ENCODE measurements at regions not wholly inside any gene's neighbourhood (a gene's known extent, or its start where the extent isn't known, plus 50 kb on each side); places are given as distances from the start of the nearest gene placed in this dataset.
"Not testable (repeated sequence)": the region's sequence is repeated elsewhere in the genome, so short reads cannot be mapped to it uniquely, and the experiment has no call there.

DNA sequence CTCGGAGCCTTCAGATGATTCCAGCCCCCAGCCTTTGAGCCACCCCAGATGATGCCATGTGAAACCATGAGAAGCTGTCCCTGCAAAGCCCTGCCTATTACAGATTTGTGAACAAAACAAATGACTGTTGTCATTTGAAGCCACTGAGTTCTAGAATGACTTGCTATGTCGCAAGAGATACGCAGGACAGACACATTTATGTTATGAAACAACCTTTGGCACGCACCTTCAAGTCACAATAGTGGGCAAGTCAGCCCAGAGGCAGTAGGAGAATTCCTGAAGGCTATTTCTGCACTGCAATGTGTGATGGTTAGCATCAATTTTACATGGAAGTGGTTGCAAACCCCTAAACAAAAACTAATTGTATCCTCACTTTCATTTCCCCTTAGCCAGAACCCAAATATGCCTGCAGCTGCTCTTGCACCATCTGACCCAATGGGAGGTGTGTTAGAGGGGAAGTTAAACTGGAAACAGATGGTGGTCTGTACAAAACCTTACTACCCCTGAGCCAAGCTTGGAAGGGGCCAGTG, 174.4 kb upstream of the ATP6AP2 start:
- DNase-seq, result peak; percentile 46

DNA sequence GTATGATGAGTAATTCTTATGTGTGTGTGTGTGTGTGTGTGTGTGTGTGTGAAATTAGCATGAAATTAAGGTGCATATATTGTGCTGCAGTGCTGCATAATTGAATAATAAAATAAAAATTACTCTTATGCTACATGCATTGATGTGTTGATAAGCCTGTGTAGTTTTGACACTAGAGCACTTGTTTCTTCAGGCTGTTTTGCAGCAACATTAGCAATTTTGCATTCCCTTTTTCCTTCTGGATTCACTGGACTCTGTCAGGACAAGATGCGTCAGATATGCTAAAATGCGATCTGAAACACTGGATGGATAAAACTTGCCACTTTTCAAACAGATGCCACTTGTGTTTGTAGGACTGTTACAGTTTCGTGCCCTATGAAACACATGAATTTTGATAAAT, 175.4 kb upstream of the ATP6AP2 start:
- no peak for DNase-seq

DNA sequence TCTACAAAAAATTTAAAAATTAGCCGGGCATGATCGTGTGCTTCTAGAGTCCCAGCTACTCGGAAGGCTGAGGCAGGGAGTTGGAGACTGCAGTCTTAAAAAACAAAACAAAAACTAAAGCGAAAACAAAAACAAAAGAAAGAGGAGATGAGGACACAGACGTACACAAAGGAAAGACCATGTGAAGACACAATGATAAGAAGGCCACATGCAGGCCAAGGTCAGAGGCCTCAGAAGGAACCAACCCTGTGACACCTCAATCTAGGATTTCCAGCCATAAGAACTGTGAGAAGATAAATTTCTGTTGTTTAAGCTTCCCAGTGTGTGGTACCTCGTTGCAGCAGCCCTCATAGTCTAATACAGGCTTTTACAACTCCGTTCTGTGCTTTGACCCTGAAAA, 177.0 kb upstream of the ATP6AP2 start:
- DNase-seq, result no peak

DNA sequence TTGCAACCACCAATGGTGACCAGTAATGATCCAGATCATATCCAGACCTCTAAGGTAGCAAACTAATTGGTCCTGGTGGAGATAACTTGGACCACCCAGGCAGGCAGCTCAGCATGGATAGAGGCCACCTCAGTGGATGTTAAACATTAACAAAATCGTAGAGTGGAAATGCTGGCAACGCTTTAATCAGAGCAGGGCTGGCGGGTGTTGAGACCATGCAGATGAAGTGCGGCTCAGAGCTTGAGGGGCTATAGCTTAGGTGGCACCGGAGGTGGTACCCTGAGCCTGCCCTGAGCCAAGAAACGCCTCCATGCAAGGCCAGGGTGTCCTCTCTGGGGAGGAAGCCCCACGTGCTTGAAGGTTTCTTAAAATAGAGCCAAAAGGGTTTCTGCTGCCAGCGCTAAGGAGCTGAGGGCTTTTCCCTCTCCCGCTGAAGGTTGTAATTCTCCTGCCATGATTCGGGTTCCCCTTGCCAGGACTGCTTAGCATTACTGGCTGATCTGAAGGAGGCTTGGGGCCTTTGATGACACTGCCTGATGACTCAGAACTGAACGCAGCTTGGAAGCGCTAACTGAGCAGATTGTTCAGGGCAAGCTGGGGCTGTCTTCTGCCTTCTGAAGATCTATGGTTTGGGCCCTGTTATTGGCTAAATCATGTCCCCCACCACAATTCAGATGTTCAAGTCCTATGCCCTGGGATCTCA, 177.8 kb upstream of the ATP6AP2 start:
- DNase-seq, result peak; percentile 47

DNA sequence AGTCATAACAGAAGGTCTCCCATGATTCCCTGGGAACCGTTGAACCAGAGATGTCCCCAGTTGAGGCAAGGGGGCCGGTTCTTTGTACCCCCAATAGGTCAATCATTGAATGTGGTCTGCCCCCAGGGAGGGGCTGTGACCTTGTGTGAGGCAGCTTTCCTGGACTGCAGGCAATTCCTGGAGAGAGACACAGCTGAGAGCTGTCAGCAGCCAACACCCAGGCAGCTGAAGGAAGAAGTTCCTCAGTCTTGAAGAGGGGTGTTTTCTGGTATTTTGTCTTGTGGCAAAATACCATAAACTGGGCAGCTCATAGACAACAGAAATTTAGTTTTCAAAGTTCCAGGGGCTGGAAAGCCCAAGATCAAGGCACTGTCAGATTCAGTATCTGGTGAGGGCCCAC, 185.7 kb upstream of the ATP6AP2 start:
- no peak for DNase-seq

DNA sequence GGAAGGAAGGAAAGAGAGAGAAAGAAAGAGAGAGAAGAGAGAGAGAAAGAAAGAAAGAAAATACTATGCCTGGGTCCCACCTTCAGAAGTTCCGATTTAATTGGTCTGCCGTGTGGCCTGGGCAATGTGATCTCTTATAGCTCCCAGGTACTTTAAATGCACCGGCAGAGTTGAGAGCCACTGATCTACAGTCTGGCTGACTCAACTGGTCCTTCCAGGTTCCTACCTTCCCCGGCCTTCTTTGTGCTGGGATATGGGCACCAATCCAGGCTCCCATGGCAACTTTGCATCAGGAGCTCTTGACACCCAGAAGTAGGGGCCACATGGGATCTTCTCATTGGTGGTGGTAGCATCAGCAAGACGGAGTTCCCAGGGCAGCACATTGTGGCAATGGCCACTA, 186.5 kb upstream of the ATP6AP2 start:
- no peak for DNase-seq

DNA sequence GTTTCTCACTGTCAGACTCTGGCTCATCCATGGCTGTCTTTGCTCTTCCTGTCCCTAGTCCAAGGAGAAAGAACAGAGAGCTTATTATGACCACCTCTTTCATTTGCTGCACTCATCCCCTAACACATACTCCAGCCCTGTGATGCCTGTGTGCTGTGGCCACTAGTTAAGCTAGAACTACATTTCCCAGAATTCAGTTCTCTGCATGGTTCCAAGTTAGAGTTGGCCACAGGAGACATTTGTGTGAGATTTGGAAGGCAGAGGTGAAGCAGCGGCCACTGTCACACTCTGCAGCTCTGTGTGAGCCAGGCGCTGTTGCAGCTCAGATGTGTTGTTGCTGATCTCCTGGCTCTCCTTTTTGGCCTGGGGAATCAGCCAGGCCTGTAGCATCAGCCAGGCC, 188.2 kb upstream of the ATP6AP2 start:
- DNase-seq, result no peak

DNA sequence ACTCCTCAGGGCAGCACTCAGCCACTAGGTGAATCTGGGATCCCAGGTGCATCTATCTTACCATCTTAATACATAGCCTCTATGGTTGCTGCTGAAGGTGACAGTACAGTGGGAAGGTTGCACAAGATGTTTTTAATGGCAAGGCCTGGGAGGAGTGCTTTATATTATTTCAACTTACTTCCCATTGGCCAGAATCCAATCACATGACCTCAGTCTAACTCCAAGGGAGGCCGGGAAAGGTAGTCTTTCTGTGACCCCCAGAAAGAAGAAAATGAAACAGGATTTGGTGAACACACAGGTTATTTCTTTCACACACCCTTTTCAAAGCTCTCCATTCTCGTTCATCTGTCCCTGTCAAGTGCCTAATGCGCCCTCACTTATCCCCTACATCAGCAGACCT, 189.1 kb upstream of the ATP6AP2 start:
- no peak for DNase-seq

DNA sequence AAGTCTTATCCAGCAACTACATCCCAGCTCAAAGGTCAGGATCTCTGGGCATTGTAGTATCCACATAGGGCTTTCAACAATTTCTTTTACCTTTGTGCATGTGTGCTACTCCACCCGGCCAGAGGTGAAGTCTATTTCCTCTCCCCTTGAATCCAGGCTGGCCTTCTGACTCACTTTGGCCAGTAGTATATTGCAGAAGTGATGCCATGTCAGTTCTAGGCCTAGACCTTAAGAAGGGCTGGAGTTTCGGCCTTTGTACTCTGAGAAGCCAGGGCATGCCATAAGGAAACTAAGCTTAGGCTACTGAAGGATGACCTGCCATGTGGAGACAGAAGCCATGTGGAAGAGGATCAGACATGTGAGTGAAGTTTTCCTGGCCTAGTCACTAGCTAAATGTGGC, 191.2 kb upstream of the ATP6AP2 start:
- no peak for DNase-seq

DNA sequence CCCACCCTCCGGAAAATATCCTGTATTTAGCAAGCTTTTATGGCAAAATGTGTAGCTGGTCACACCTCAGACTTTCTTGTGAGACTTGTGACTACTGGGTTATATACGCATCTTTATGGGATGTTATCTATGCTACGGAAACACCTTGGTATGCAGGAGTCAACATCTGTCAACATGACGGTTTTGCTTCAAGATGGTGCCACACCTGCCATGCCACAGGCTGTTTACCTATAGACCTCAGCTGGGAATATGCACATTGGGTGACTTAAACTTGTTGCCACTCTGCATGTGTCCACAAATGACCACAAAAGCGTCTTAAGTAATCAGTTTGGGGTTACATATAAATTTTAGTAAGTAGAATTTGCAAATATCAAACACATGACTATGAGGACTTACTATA, 192.3 kb upstream of the ATP6AP2 start:
- DNase-seq, result no peak

DNA sequence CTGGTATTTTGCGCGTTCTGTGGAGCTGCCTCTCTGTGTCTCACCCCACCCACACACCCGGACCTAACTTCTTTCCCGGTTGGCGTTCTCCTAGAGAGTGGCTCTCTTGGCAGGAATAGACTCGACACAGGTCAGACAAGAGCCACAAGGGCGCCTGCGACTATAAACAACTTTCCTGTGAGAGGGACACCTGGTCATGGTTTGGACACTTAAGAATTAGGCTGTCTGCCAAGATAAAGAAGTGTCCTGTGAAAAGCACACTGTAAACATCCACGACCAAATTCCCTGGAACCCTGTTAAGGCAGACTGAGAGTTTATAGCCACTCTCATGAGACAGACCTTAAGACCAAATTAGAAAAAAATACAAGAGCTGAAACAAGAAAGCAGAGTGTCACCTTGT, 192.9 kb upstream of the ATP6AP2 start:
- not testable (repeated sequence) for DNase-seq

DNA sequence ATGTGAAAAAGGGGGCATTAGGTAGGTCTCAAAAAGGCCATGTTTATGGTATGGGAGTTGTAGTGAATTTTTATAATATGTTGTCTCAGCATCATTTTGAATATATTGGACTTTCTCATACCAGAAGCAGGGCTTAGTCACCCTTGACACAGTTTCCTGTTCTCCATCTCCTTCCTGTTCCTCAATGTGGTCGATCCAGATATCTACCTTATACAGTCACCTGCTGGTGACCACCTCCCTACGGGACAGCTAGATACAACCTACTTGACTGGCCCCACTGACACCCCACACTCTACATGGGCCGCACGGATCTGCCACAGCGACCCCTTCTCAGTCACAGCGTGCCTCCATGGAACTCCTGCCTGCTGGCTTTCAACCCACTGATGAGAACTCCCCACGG, 193.5 kb upstream of the ATP6AP2 start:
- not testable (repeated sequence) for DNase-seq

DNA sequence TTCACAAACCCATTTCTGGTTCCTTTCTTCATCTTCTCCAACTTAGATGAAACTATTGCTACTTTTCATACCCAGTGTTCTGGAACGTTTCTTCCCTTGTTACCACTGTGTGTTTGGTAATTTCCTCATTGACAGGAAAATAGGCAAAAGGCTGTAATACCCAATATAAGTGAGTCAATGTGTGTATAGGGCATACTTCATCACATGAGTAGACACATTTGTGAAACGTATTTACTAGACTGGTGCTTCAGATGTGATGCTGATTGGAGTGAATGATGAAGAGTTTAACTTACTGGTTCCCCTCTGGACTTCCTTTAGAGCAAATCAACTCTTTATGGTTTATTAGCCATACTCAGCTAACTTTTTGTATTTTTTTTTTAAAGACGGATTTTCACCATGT, 195.1 kb upstream of the ATP6AP2 start:
- DNase-seq, result no peak

DNA sequence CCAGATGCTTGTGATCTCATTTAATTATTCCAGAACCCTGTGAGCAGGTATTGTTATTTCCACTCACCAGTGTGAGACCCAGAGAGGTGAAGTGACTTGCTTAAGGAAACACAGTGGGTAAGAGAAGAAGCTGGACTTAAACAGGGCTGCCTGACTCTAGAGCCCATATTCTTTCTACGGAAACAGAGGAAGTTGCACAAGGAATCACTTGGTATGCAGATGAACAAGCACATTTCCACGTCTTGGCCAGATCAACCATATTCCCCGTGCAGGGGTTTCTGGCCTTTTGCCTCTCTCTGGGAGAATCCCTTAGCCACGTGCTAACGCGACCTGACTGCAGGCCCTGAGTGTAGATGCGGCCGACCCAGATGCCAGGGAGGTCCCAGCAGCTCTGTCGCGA, 195.5 kb upstream of the ATP6AP2 start:
- DNase-seq, result no peak

DNA sequence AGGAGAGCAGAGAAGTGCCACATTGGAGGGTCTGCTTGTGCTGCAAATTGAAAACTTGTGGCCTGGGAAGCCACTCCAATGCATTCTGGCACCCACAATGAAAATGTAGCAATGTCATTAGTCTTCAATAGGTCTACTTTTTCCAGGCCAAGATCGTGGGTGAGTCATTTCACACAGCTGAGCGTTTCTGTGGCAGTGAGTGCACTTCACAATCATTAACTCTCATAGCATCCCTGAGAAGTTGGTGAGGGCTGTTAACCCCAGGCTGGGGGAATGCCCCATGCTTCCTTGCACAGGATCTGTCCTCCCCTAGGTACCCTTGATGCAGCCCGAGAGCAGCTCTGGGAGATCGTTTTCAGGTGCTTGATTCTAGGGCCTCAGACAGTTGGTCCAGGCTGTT, 196.8 kb upstream of the ATP6AP2 start:
- DNase-seq, result peak; percentile 5

DNA sequence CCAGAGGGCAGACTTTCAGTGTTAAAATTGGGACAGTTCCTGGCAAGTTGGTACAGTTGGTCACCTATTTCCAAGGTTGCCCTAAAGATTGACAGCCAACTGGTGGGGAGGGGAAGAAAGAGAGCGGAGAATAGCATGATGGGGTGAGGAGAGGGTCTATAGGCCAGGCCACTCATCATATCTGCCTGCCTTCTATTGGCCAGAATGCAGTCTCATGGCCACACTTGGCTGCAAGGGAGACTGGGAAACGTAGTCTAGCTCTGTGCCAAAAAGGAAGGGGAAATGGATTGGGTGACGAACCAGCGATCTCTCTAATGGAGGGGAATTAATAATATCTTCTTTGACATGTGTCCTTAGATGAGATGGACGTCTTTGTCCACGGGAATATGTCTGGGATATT, 197.4 kb upstream of the ATP6AP2 start:
- DNase-seq, result no peak

DNA sequence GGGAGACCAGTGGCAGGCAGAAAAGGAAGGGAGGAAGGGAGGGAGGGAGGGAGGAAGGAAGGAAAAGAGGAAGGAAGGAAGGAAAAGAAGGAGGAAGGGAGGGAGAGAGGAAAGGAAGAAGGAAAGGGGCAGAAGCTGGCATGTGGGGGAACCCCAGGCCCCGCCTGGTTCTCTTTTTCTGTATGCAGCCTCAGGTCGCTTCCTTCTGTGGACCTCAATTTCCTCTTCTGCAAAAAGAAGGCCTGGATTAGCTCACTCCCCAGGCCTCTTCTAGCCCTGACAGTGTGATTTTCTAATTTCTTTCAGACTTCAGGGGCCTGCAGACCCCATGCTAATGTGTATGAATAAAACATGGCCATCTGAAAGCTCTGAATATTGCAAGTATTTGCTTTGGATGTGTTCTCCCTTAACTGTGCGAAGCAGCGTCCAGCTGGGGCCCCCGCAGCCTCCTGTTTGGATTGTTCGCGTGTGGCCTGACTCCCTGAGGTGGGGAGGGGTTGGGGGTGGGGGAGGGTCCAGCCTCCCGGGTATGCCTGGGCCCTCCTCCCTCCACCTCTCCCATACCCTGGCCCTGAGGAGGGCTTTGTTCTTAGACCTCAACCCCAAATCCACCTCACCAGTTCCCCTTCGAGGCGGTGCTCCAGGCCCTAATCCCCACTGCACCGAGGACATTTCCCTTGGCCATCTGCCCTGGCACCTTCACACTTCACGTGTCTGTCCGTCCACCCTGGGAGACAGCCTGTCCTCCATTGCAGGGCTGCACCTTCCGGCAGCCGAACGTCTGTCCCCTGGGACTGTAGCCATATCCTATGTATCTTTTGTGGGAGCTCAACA, 199.9 kb upstream of the ATP6AP2 start:
- no peak for DNase-seq

DNA sequence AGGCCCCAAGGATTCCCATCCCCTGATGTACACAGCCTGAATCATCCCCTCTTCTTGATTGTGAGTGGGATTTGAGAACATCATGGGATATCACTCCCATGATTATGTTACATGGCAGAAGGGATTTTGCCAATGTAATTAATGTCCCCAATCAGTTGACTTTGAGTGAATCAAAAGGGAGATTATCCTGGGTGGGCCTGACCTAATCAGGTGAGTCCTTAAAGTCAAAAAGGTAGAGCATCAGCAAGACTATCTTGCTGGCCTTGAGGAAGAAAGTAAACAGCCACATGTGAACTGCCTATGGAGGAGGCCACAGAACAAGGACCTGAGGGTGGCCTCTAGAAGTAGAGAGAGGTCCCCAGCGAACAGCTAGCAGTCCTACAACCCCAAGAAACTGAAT, 203.1 kb upstream of the ATP6AP2 start:
- no peak for DNase-seq

DNA sequence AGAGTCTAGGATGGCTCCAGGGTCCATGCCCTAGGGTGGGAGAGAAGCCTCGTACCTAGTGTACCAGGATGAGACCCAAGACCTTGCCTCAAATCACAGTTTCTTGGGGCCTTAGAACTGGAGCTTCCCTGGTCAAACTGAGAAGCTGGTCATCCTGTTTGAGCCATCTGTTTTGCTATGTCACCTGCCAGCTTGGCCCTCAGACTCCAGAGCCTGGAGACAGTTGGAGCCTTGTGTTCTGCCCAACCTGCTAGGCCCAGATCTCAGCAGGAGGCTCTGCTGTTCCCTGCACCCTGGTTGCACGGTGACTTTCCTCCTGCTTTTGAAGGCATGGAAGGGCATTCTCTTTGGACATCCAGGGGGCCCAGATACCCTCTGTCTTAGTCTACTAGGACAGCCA, 206.3 kb upstream of the ATP6AP2 start:
- DNase-seq, result no peak

DNA sequence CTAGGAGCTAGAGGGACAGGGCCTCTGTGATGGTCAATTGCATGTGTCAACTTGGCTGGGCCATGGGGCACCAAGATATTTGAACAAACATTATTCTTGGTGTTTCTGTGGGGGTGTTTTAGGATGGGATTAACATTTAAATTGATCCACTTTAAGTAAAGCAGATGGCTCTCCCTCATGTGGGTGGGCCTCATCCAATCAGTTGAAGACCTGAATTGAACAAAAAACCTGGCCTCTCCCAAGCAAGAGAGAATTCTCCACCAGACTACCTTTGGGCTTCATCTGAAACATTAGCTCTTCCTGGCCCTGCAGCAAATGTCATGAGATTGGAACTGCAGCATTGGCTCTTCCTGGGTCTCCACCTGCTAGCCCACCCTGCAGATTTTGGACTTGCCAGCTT, 207.1 kb upstream of the ATP6AP2 start:
- DNase-seq, result no peak

DNA sequence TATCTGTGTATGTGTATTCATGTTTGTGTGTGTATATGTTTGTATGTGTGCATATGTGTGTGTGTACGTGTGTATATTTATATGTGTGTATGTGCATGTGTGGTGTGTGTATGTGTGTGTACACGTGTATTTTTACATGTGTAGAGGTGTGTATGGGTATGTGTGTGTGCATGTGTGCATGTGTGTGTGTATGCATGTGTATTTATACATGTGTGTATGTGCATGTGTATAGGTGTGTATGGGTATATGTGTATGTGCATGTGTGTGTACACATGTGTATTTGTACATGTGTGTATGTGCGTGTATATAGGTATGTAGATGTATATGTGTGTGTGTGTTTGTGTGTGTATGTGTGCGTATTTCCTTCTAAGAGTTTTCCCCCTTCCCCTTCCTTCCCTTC, 207.7 kb upstream of the ATP6AP2 start:
- no peak for DNase-seq

DNA sequence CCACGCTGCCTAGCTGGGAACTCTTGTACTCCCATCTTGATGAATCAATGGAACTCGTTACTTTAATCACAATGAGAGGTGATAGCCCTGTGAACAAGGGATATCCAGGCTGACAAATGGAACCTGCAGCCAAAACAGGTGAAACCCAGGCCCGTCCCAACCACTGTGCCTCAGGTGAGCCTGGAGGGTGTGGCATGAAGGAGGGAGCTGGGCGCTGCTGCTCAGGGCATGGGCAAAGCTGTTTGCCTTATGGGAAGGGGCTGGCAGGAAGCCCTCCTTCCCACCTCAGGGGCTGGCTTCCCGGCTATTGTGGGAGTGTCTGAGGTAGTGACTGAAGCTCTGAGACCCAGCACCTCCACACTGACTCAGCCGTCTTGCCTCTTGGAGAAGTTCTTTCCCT, 209.4 kb upstream of the ATP6AP2 start:
- no peak for DNase-seq

DNA sequence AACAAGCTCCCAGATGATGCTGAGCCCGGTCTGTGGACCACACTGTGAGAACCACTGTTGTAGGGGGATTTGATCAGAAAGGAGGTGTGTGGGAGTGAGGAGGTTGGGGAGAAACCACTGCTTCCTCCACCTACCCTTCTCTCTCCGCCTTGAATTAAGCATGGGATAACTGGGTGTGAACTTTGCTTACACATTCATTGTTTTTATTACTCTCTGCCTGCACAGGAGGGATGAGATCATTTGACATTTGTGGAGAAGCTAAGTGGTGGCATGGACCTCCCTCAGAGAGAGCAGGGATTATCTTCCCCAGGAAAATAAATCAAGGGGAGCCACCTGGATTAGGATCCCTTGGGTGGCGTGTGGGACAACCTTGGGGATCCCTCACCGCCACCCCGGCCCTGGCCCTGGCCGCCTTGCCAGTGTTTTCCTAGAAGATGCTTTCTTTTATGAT, 212.1 kb upstream of the ATP6AP2 start:
- no peak for DNase-seq

DNA sequence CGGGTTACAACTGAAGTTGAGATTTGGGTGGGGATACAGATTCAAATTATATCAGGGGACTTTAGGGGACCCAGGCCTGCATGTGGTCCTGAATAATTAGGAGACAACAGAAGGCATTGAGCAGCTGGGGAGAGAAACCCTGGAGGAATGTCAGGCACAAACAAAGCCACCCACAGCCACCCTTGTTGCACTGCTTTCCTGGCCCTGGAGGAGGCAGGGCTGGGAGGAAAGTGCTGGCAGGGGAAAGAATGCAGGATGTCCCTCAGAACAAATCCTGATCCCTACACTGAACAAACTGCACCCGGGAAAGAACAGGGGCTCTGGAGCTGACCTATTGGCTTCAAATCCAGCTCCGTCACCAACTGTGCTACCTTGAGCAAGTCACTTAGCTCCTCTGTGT, 214.1 kb upstream of the ATP6AP2 start:
- no peak for DNase-seq

Data from activated CD4-positive, alpha-beta T cell treated with anti-CD3 and anti-CD28 coated beads, Interleukin-10, Interleukin-2, amounts not matched to agents 100 ng/mL and 50 ng/mL, durations not matched to agents 16 hours and 8 hours (primary cell).